Lung (tissue), 11 donors: ENCODE measurements at regions not wholly inside any gene's neighbourhood (a gene's known extent, or its start where the extent isn't known, plus 50 kb on each side); places are given as distances from the start of the nearest gene placed in this dataset.

Source experiments
- ATAC-seq: fragments of 200-7000 bp; cut with Tn5 transposase; one replicate; pipeline ENCODE4 v1.9.1; 2020; ENCODE audit warnings: moderate number of reproducible peaks; ENCODE audit not compliant: insufficient read depth, low FRiP score
- DNase-seq, 3 donors: peaks; one replicate each; pipeline ENCODE4 v3.0.0-alpha.2; 2013 to 2017
- H3K27ac ChIP-seq, 2 donors: one replicate each; pipeline ENCODE4 v1.5.1; 2013; ENCODE audit warnings: mild to moderate bottlenecking in 2 of 2, moderate library complexity in 2 of 2, control low read depth in 1 of 2, inconsistent platforms in 1 of 2, low read depth in 1 of 2, low read length in 1 of 2
- H3K27me3 ChIP-seq, 3 donors: one replicate each; pipeline ENCODE4 v1.5.1; 2013; ENCODE audit warnings: low read length in 2 of 3; ENCODE audit not compliant: control insufficient read depth in 3 of 3, insufficient read depth in 3 of 3
- H3K36me3 ChIP-seq, 4 donors: one replicate each; pipeline ENCODE4 v1.5.1; 2013; ENCODE audit warnings: low read length in 4 of 4, mild to moderate bottlenecking in 1 of 4, moderate library complexity in 1 of 4; ENCODE audit not compliant: control insufficient read depth in 4 of 4, insufficient read depth in 4 of 4
- H3K4me1 ChIP-seq, 5 donors: one replicate each; pipeline ENCODE4 v1.5.1; 2013; ENCODE audit warnings: low read length in 5 of 5, mild to moderate bottlenecking in 2 of 5, moderate library complexity in 1 of 5; ENCODE audit not compliant: control insufficient read depth in 5 of 5, insufficient read depth in 5 of 5
- H3K4me3 ChIP-seq: one replicate; pipeline ENCODE4 v1.5.1; 2013; ENCODE audit warnings: mild to moderate bottlenecking, control low read depth, moderate library complexity
- H3K9ac ChIP-seq, 2 donors: one replicate each; pipeline ENCODE4 v1.5.1; 2013; ENCODE audit warnings: low read length in 2 of 2, control low read depth in 1 of 2; ENCODE audit not compliant: insufficient read depth in 1 of 2
- H3K9me3 ChIP-seq, 4 donors: one replicate each; pipeline ENCODE4 v1.5.1; 2013; ENCODE audit warnings: low read length in 3 of 4, mild to moderate bottlenecking in 1 of 4, moderate library complexity in 1 of 4; ENCODE audit not compliant: control insufficient read depth in 4 of 4, insufficient read depth in 3 of 4
- CTCF ChIP-seq: IDR thresholded peaks from 2 replicates; pipeline ENCODE4 v1.5.1; 2012; ENCODE audit warnings: mild to moderate bottlenecking; ENCODE audit errors: control extremely low read depth, extremely low read depth
- WGBS, 2 donors: extraction: QIAGEN DNeasy Blood & Tissue Kit; methylation state at CpG; one replicate each; pipeline ENCODE4 v1.1.7; 2013; 5-methylcytosine and 5-hydroxymethylcytosine counted together
- donor health status: control.
- donor health status: control.
- donor health status: Bipolar disorder and iron deficiency.
- donor health status: healthy.
- donor health status: DM: yes; HTN: yes; CAD: no.

GRCh38 chr3:18898911-18899310, 249.4 kb upstream of the KCNH8 start:
- no peak overlapping the region for H3K27ac ChIP-seq
- H3K9ac ChIP-seq, result no peak overlapping the region
- no peaks in the 10 kb centered on the region for H3K27me3 ChIP-seq
- no peak overlapping the region for H3K4me3 ChIP-seq
- no peak for ATAC-seq
- no peaks in the 10 kb centered on the region for H3K4me1 ChIP-seq
- no peak for DNase-seq
- no peaks in the 10 kb centered on the region for H3K36me3 ChIP-seq
- no peak for TF ChIP-seq CTCF
- WGBS, 2 donors, result 75 to 86% methylated on average over 1 of the region's 1 CpG
- H3K9me3 ChIP-seq, result no peaks in the 10 kb centered on the region

- Histone ChIP-seq H3K36me3 (no peaks in the 10 kb centered on the region), H3K4me1 (no peaks in the 10 kb centered on the region), H3K27ac (no peak overlapping the region), H3K27me3 (no peaks in the 10 kb centered on the region), H3K4me3 (no peak overlapping the region), H3K9me3 (no peaks in the 10 kb centered on the region), H3K9ac (no peak overlapping the region)
- 73 to 77% methylated on average over 1 of the region's 1 CpG for WGBS, 2 donors
- DNase-seq, result no peak
- no peak for ATAC-seq
- TF ChIP-seq CTCF, result no peak
Observed at GRCh38 chr3:18892756-18893155, 255.6 kb upstream of the KCNH8 start.

GRCh38 chr3:18892047-18892446, 256.3 kb upstream of the KCNH8 start:
- Histone ChIP-seq H3K27me3 (no peaks in the 10 kb centered on the region), H3K9me3 (no peaks in the 10 kb centered on the region), H3K36me3 (no peaks in the 10 kb centered on the region), H3K4me3 (no peak overlapping the region), H3K4me1 (no peaks in the 10 kb centered on the region), H3K27ac (no peak overlapping the region), H3K9ac (no peak overlapping the region)
- no peak for ATAC-seq
- no peak for TF ChIP-seq CTCF
- DNase-seq, result no peak
- 64 to 87% methylated on average over 2 of the region's 2 CpGs for WGBS, 2 donors

- Histone ChIP-seq H3K27ac (no peak overlapping the region), H3K36me3 (no peaks in the 10 kb centered on the region), H3K9me3 (no peaks in the 10 kb centered on the region), H3K27me3 (no peaks in the 10 kb centered on the region), H3K4me3 (no peak overlapping the region), H3K4me1 (no peaks in the 10 kb centered on the region), H3K9ac (no peak overlapping the region)
- ATAC-seq (no peak), DNase-seq (no peak)
- WGBS, 2 donors, result 37 to 60% methylated on average over 6 of the region's 6 CpGs
- no peak for TF ChIP-seq CTCF
Observed at GRCh38 chr3:18891641-18892040, 256.7 kb upstream of the KCNH8 start.
